Endothelial cell (in vitro differentiated cells): ENCODE measurements at regions not wholly inside any gene's neighbourhood (a gene's known extent, or its start where the extent isn't known, plus 50 kb on each side); places are given as distances from the start of the nearest gene placed in this dataset.

Source experiments
- DNase-seq: peaks from one replicate; pipeline ENCODE4 v3.0.0; 2021; ENCODE audit warnings: low spot score
- H3K27ac Mint-ChIP-seq: one replicate; pipeline ENCODE4 v1.8.0; 2021; ENCODE audit warnings: mixed read lengths, inconsistent platforms; ENCODE audit not compliant: unreplicated experiment
- H3K27me3 Mint-ChIP-seq: one replicate; pipeline ENCODE4 v1.8.0; 2021; ENCODE audit warnings: mild to moderate bottlenecking, moderate library complexity, mixed read lengths, inconsistent platforms; ENCODE audit not compliant: unreplicated experiment
- H3K36me3 Mint-ChIP-seq: one replicate; pipeline ENCODE4 v1.8.0; 2021; ENCODE audit warnings: mild to moderate bottlenecking, low read depth, mixed read lengths, inconsistent platforms; ENCODE audit not compliant: unreplicated experiment
- H3K4me1 Mint-ChIP-seq: one replicate; pipeline ENCODE4 v1.8.0; 2021; ENCODE audit warnings: mild to moderate bottlenecking, mixed read lengths, inconsistent platforms; ENCODE audit not compliant: unreplicated experiment
- H3K4me3 Mint-ChIP-seq: one replicate; pipeline ENCODE4 v1.8.0; 2021; ENCODE audit warnings: mild to moderate bottlenecking, mixed read lengths, inconsistent platforms; ENCODE audit not compliant: unreplicated experiment
- H3K9me3 Mint-ChIP-seq: one replicate; pipeline ENCODE4 v1.8.0; 2021; ENCODE audit warnings: mixed read lengths, inconsistent platforms; ENCODE audit not compliant: unreplicated experiment
- TF ChIP-seq, protein P1 (sequence below): fragments of 200-600 bp; sonication (generic); IDR thresholded peaks from one replicate; pipeline ENCODE4 v1.5.0; 2021; ENCODE audit warnings: antibody characterized with exemption; ENCODE audit not compliant: unreplicated experiment

DNA sequence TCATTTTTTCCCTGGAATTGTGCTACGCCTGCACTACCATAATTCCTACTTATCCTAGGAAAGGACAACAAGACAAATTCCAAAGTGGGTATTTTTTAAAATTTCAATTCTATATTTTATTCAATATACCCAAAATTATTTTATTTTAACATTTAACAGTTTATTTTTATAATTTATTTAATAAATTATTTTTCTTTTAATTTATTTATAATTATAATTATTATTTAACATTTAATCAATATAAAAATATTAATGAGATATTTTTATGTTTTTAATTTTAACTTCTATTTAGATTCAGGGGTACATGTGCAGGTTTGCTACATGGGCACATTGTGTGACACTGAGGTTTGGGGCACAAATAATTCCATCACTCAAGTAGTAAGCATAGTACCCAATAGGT is 65.6 kb upstream of the VSTM2A start:
- no peak for DNase-seq
- H3K27me3 Mint-ChIP-seq, result no peaks in the 10 kb centered on the region
- no peaks in the 10 kb centered on the region for H3K36me3 Mint-ChIP-seq
- H3K4me1 Mint-ChIP-seq, result no peaks in the 10 kb centered on the region
- H3K4me3 Mint-ChIP-seq, result no peak overlapping the region
- H3K9me3 Mint-ChIP-seq, result no peaks in the 10 kb centered on the region
- H3K27ac Mint-ChIP-seq, result no peak overlapping the region
- TF ChIP-seq, protein P1, sequence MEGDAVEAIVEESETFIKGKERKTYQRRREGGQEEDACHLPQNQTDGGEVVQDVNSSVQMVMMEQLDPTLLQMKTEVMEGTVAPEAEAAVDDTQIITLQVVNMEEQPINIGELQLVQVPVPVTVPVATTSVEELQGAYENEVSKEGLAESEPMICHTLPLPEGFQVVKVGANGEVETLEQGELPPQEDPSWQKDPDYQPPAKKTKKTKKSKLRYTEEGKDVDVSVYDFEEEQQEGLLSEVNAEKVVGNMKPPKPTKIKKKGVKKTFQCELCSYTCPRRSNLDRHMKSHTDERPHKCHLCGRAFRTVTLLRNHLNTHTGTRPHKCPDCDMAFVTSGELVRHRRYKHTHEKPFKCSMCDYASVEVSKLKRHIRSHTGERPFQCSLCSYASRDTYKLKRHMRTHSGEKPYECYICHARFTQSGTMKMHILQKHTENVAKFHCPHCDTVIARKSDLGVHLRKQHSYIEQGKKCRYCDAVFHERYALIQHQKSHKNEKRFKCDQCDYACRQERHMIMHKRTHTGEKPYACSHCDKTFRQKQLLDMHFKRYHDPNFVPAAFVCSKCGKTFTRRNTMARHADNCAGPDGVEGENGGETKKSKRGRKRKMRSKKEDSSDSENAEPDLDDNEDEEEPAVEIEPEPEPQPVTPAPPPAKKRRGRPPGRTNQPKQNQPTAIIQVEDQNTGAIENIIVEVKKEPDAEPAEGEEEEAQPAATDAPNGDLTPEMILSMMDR, result no peak

DNA sequence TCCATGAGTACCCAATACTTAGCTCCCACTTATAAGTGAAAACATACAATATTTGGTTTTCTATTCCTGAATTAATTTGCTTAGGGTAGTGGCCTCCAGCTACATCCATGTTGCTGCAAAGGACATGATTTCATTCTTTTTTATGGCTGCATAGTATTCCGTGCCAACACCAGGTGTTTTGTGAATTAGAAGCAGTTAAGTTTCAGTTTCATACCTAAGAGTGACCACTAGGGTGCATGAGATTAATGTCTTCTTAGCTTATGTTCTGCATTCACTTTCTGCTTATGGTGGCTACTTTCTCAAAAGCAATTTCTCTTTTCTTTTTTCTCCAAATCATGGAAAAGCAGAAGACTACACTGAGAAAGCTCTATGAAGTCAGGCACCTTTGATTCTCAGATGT is 65.1 kb upstream of the VSTM2A start:
- no peak for DNase-seq
- H3K27me3 Mint-ChIP-seq, result no peaks in the 10 kb centered on the region
- no peaks in the 10 kb centered on the region for H3K36me3 Mint-ChIP-seq

GRCh38 chr7:54483523-54483922 is 58.7 kb upstream of the VSTM2A start:
- no peak overlapping the region for H3K4me3 Mint-ChIP-seq
- no peaks in the 10 kb centered on the region for H3K4me1 Mint-ChIP-seq
- no peaks in the 10 kb centered on the region for H3K36me3 Mint-ChIP-seq
- no peak for DNase-seq
- TF ChIP-seq, protein P1, result no peak
- H3K27ac Mint-ChIP-seq, result no peak overlapping the region
- no peaks in the 10 kb centered on the region for H3K27me3 Mint-ChIP-seq
- no peaks in the 10 kb centered on the region for H3K9me3 Mint-ChIP-seq

More for the DNA sequence above, 65.1 kb upstream of the VSTM2A start:
- H3K9me3 Mint-ChIP-seq, result no peaks in the 10 kb centered on the region
- no peak overlapping the region for H3K27ac Mint-ChIP-seq
- no peak overlapping the region for H3K4me3 Mint-ChIP-seq
- TF ChIP-seq, protein P1, result peak; percentile 20
- H3K4me1 Mint-ChIP-seq, result no peaks in the 10 kb centered on the region

- DNase-seq, result no peak
- H3K27me3 Mint-ChIP-seq, result peaks cover 2% of the 10 kb centered on the region
- TF ChIP-seq, protein P1, result no peak
- no peaks in the 10 kb centered on the region for H3K36me3 Mint-ChIP-seq
- no peaks in the 10 kb centered on the region for H3K9me3 Mint-ChIP-seq
- no peak overlapping the region for H3K4me3 Mint-ChIP-seq
- no peak overlapping the region for H3K27ac Mint-ChIP-seq
- no peaks in the 10 kb centered on the region for H3K4me1 Mint-ChIP-seq
Measured at GRCh38 chr7:54485044-54485443, 57.1 kb upstream of the VSTM2A start.
